Right lobe of liver (tissue), 6 donors: ENCODE measurements at regions not wholly inside any gene's neighbourhood (a gene's known extent, or its start where the extent isn't known, plus 50 kb on each side); places are given as distances from the start of the nearest gene placed in this dataset.

Source experiments
- ATAC-seq, 4 donors: fragments of 200-7000 bp; cut with Tn5 transposase; one replicate each; pipeline ENCODE4 v1.9.1; 2020; ENCODE audit warnings: mild to moderate bottlenecking in 4 of 4, moderate library complexity in 4 of 4
- DNase-seq, 3 donors: peaks; one replicate each; pipeline ENCODE4 v3.0.0-alpha.2; 2020
- H3K27ac ChIP-seq, 3 donors: fragments of 200-600 bp; one replicate each; pipeline ENCODE4 v1.8.0; 2022
- H3K27me3 ChIP-seq, 2 donors: fragments of 200-600 bp; one replicate each; pipeline ENCODE4 v1.8.0; 2022
- H3K36me3 ChIP-seq, 4 donors: fragments of 200-600 bp; sonication (generic) in 1 of 4; one replicate each; pipeline versions ENCODE4 v1.5.1 to v1.8.0; 2017 to 2022; ENCODE audit warnings: control low read depth in 1 of 4
- H3K4me1 ChIP-seq, 4 donors: fragments of 200-600 bp; sonication (generic) in 1 of 4; one replicate each; pipeline versions ENCODE4 v1.5.1 to v1.8.0; 2017 to 2022; ENCODE audit warnings: control low read depth in 1 of 4
- H3K4me3 ChIP-seq, 3 donors: fragments of 200-600 bp; one replicate each; pipeline ENCODE4 v1.8.0; 2022
- H3K9me3 ChIP-seq, 4 donors: fragments of 200-600 bp; sonication (generic) in 1 of 4; one replicate each; pipeline versions ENCODE4 v1.5.1 to v1.8.0; 2017 to 2022; ENCODE audit warnings: control low read depth in 1 of 4
- POLR2A ChIP-seq: fragments of 450-650 bp; IDR thresholded peaks from one replicate; pipeline ENCODE4 v1.6.1; 2017; ENCODE audit warnings: antibody characterized with exemption, mild to moderate bottlenecking
- WGBS: methylation state at CpG from one replicate; pipeline ENCODE4 v1.1.6; 2018; ENCODE audit warnings: low coverage, low lambda C conversion rate; ENCODE audit not compliant: insufficient coverage; ENCODE audit errors: missing lambda C conversion rate; 5-methylcytosine and 5-hydroxymethylcytosine counted together
- intact Hi-C, 2 donors: fragments of 100-400 bp; cut with DNase I; formaldehyde crosslinking; loops; one replicate each; pipeline versions ENCODE4 v1.11.2 to v1.14.1; 2022
- TF ChIP-seq, protein P1 (sequence below), 4 donors: fragments of 200-600 bp in 3 of 4; fragments of 450-650 bp in 1 of 4; IDR thresholded peaks; one replicate each; pipeline versions ENCODE4 v1.5.1 to v1.8.0; 2016 to 2022; ENCODE audit warnings: antibody characterized with exemption in 4 of 4, mild to moderate bottlenecking in 2 of 4
- donor health status: DM: no; HTN: yes; CAD: no.
- donor health status: DM: no; HTN: no; CAD: no.
- donor health status: DM: no; HTN: no; CAD: no.
- donor health status: DM: no; HTN: yes; CAD: no.
- donor health status: DM: no; HTN: yes; CAD: no.

DNA sequence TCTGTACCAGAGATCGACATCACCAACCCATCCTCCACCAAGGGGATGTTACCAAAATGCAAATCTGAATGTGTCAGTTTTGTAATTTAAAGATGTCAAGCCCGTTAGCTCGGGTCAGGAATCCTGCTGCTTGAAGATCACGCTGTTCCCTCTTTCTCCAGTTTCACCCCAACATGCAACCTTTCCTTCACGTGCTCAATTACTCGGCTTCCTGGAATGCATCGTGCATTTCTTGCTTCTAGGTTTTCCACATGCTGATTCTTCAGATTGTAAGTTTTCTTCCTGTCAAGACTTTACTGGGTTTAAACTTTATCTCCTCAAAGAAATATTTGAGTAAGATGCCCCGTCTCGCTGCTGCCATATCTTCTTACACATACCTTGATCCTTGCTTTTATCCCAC lies 209.5 kb upstream of the SNX2 start:
- no peaks in the 10 kb centered on the region for H3K4me1 ChIP-seq
- no peaks in the 10 kb centered on the region for H3K27me3 ChIP-seq
- no peaks in the 10 kb centered on the region for H3K36me3 ChIP-seq
- no peak for TF ChIP-seq POLR2A
- TF ChIP-seq, protein P1, sequence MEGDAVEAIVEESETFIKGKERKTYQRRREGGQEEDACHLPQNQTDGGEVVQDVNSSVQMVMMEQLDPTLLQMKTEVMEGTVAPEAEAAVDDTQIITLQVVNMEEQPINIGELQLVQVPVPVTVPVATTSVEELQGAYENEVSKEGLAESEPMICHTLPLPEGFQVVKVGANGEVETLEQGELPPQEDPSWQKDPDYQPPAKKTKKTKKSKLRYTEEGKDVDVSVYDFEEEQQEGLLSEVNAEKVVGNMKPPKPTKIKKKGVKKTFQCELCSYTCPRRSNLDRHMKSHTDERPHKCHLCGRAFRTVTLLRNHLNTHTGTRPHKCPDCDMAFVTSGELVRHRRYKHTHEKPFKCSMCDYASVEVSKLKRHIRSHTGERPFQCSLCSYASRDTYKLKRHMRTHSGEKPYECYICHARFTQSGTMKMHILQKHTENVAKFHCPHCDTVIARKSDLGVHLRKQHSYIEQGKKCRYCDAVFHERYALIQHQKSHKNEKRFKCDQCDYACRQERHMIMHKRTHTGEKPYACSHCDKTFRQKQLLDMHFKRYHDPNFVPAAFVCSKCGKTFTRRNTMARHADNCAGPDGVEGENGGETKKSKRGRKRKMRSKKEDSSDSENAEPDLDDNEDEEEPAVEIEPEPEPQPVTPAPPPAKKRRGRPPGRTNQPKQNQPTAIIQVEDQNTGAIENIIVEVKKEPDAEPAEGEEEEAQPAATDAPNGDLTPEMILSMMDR (IDR thresholded peaks at IDR 0.05): no peak
- no peaks in the 10 kb centered on the region for H3K9me3 ChIP-seq
- H3K4me3 ChIP-seq: no peak overlapping the region
- ATAC-seq (no peak), DNase-seq (no peak)
- intact Hi-C loops: no loop called here
- no peak overlapping the region for H3K27ac ChIP-seq
- 60% methylated on average over 9 of the region's 9 CpGs for WGBS

DNA sequence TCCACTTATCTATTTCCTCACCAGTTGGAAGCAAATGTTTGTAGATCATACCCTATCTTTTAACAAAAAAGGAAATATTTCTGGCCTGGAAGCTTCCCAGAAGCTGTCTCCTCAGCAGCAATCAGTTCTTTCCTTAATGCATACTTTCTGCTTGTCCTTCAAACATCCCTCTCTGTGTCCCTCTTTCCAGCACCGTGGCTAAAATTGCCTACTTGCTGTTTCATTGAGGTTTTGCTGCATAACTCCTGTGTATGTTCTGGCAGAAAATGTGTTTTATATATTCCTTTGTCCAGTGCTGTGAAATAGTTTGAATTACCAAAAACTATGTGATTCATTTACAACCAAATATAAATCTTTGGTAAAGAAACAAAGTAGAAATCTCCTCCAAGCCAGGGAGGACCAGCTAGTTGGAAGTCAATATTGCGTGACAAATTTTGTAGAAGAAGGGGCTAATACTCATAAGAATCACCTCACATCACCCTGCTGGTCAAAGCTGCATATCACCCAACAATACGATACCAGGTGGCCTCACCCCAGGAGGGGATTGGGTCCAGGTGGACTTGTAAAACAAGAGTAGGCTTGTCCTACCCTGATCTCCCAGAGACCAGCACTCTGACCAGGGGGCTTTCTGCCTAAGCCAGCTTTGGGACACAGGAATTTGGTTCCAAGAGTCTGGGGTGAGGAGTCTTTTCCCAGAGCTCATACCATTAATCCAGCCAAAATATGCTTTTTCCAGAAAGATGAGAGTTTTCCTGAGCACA lies 198.4 kb upstream of the SNX2 start:
- Histone ChIP-seq H3K9me3 (no peaks in the 10 kb centered on the region), H3K27ac (no peak overlapping the region), H3K4me3 (no peak overlapping the region), H3K27me3 (no peaks in the 10 kb centered on the region), H3K36me3 (no peaks in the 10 kb centered on the region), H3K4me1 (no peaks in the 10 kb centered on the region)
- TF ChIP-seq POLR2A: no peak
- TF ChIP-seq, protein P1 (IDR thresholded peaks at IDR 0.05): no peak
- intact Hi-C loops: no loop called here
- 43% methylated on average over 2 of the region's 3 CpGs for WGBS
- ATAC-seq (no peak), DNase-seq (no peak)

DNA sequence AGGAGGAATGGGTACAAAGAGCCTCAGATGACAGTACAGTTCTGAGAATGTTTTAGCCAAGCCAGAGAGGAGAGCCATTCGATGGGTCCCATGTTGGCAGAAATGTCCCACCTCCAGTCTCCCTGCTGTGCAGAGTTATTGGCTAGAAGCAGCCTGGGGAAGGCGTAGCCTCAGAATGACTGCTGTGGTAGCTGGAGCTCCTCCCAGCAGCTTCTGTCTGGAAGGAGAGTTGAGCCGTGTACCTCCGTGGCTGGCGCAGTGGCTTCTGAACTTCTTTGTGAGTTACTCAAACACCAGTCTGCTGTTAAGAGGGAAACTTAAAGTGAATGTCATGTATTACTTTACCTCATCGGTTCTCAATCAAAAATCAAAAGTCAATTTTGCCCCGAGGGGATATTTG lies 193.3 kb upstream of the SNX2 start:
- WGBS: 54% methylated on average over 4 of the region's 7 CpGs
- H3K27ac ChIP-seq: no peak overlapping the region
- ATAC-seq (no peak), DNase-seq (no peak)
- intact Hi-C loops: no loop called here
- TF ChIP-seq, protein P1 (IDR thresholded peaks at IDR 0.05): no peak
- TF ChIP-seq POLR2A: no peak
- H3K4me1 ChIP-seq: no peaks in the 10 kb centered on the region
- H3K4me3 ChIP-seq: no peak overlapping the region
- no peaks in the 10 kb centered on the region for H3K36me3 ChIP-seq
- H3K9me3 ChIP-seq: no peaks in the 10 kb centered on the region
- H3K27me3 ChIP-seq: no peaks in the 10 kb centered on the region

DNA sequence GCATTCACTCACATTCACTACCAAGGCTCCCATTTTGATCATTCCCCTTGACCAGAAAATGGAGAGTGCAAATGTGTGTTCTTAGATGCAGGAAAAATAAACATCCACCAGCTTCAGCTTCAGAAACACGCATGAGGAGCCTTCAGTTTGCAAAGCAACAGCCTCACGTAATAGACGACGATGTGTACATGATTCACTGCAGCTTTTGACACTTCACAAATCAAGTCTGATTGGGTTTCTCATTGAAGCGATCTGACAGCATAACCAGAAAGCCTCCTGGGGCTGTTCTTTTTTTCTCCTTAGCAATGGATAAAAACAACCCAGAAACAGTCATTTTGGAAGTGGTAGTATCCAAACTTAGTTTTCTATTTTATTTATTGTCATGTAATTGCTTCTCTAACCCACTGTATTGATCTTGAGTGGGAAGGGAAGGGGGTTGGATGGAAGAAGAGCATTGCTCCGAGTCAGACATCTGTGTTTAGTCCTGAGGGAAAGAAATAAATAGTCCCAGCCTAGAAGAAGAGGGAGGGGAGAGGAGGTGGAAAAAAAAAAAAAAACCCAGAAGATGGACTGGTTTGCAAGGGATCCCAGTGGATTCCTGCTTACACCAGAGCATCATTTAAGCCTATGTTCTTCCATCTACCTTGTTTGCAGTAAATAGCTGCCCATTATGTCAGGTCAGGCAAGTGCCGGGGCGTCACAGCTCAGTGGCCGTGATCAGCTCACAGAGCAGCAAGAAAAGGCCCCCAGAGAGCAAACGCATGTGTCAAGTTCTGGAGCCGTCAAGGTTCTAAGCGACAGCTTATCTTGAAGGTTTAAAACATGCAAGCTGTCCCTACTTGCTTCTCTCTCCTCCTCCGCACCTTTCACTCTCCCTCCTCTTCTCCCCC lies 190.2 kb upstream of the SNX2 start:
- DNase-seq: no peak
- 46% methylated on average over 12 of the region's 13 CpGs for WGBS
- intact Hi-C loops: no loop called here

More for the DNA sequence above, 190.2 kb upstream of the SNX2 start:
- Histone ChIP-seq H3K36me3 (no peaks in the 10 kb centered on the region), H3K4me3 (no peak overlapping the region), H3K27ac (no peak overlapping the region), H3K27me3 (no peaks in the 10 kb centered on the region), H3K4me1 (no peaks in the 10 kb centered on the region), H3K9me3 (no peaks in the 10 kb centered on the region)
- ATAC-seq: no peak
- TF ChIP-seq POLR2A: no peak
- TF ChIP-seq, protein P1 (IDR thresholded peaks at IDR 0.05): no peak
